T-helper 2 cell treated with Interferon-gamma antibody and Interleukin-4, amounts not matched to agents 100 ng/mL and 5 ng/mL, for 36 hours (primary cell): ENCODE measurements at regions not wholly inside any gene's neighbourhood (a gene's known extent, or its start where the extent isn't known, plus 50 kb on each side); places are given as distances from the start of the nearest gene placed in this dataset.

Experiments
- intact Hi-C: fragments of 100-400 bp; cut with micrococcal nuclease; formaldehyde crosslinking; loops from one replicate; pipeline ENCODE4 v1.15.1; 2023

- intact Hi-C loops = loop anchor here (1.0 to 5.0 kb wide), 3 partner anchors 8 to 41 kb away; no protein-coding TSS in a partner anchor
Observed at GRCh38 chr3:27861046-27862036, 139.2 kb upstream of the EOMES start.

DNA sequence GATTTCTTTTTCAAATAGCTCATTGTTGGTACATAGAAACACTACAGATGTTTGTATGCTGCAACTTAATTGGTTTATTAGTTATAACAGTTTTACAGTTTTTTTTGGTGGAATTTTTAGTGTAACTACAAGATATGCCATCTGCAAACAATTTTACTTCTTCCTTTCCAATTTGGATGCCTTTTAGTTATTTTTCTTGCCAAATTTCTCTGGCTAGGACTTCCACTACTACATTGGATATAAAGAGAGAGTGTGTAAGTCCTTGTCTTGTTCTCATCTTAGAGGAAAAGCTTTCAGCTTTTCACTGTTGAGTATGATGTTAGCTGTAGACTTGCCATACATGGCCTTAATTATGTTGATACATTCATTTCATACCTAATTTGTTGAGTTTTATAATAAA lies 143.6 kb upstream of the EOMES start:
- intact Hi-C loops = no loop called here

GRCh38 chr3:27869152-27869551 lies 147.0 kb upstream of the EOMES start:
- intact Hi-C loops = loop anchor here (1.0 kb wide), 1 partner anchor 8 kb away; no protein-coding TSS in a partner anchor

DNA sequence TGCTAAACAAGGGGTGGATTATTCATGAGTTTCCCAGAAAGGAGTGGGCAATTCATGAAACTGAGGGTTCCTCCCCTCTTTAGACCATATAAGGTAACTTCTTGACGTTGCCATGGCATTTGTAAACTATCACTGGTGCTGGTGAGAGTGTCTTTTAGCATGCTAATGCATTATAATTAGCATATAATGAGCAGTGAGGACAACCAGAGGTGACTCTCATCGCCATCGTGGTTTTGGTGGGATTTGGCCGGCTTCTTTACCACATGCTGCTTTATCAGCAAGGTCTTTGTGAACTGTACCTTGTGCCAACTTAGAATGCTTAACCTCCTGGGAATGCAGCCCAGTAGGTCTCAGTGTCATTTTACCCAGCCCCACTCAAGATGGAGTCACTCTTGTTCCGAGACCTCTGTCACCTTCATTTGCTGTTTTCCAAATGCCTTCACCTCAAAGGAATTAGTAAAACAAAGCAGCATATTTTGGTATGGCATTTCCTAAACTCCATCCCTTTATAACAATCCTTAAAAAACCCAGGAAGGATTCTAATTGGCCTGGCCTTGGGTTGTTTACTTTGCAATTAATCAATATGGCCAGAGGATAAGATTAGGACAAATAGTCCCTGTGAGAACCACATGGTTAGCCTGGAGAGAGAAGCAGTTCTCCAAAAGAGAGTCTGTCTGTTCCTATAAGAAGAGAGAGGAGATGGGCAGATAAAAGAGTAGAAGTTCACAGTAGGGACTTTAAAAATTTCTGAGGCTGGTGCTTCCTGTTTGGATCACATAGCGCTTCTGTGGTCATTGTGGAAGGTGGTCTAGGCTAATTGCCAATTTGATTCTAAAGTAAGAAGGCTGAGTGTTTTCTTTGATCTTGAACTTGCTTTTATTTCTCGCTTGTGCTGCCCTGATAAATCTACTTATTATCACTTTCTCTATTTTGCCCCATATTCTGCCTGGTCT lies 155.2 kb upstream of the EOMES start:
- intact Hi-C loops = no loop called here

DNA sequence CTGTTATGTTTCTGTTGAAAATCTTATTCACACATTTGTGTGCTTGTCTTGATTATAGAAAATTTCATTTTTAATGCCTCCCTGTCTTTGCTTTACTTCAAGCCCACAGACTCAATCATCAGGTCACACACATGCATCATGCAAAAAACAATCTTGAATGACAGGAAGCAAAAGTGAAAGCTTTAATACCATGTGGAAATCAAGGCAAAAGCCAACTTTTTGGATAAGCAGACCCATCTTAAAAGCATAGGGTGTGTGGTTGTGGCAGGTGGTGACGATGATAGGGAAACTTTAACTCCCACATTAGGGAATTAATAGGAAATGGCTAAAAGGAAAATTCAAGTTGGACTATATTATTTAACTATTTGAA lies 155.9 kb upstream of the EOMES start:
- intact Hi-C loops = no loop called here

DNA sequence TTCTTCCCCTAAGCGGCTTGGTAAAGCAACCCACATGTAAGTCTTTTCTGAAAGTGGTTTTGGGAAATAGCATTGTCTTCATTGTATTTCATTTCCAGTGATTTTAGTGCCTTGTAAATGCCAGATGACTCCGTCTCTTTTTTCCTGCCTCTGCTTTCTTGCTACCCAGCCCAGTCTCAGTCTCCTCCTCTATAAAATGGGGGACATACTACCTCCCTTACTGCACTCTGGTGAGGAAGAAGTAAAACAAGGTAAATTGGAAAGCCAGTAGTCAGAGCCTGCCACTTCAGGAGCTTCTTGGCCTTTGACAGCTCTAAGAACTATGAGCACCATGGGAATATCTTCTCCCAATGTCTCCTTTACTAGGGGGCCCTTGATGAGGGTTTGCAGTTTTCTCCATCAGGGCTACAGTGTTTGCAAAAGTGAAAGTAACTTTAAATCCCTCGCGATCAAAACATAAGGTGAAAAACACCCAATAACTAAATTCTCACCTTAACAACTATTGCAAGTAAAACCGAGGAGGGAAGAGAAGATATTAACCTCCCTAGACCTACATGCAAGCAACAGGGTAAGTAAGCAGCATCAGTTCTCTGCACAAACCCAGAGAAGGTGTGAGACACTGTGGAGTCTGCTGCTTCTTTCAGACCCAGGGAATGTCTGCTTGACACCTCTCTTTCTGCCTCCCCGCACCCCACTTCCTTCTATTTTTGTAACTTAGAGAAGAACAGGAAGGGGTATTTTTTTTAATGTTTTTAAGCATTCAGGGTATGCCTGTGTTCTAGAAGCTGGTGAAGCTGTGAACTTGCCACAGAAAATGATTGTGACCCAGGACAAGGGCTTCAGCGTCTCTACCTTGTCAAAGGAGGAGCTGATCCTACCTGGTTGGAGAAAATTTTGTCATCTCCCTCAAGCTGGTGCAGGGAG lies 159.1 kb upstream of the EOMES start:
- intact Hi-C loops = loop anchor here (1.0 to 5.0 kb wide), 2 partner anchors 20 to 159 kb away; partner anchors contain the start of gene EOMES

DNA sequence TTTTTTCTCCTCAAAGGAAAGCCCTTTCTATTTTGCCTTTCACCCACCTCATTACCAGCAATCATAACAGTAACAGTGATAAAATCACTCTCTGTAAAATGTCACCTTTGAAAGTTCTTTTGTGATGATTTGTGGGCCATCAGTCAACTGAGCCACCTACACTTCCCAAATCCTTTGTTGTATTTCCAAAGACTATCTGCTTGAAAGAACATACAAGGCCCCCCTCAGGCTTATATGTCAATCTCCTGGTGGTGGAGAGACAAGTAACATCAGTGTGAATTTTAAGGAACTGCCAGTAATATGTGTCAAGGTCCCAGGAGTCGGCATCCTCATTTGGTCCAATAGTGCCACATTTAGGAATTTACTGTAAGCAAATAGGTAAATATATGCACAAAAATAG lies 161.1 kb upstream of the EOMES start:
- intact Hi-C loops = loop anchor here (5.0 kb wide), 1 partner anchor 161 kb away; the partner anchor contains the start of gene EOMES

GRCh38 chr3:27885641-27886040 lies 163.5 kb upstream of the EOMES start:
- intact Hi-C loops = no loop called here

- intact Hi-C loops = no loop called here
Observed at GRCh38 chr3:27888562-27888961, 166.4 kb upstream of the EOMES start.

- intact Hi-C loops = no loop called here
Observed at GRCh38 chr3:27889745-27890144, 167.6 kb upstream of the EOMES start.

- intact Hi-C loops = loop anchor here (5.0 to 10.0 kb wide), 2 partner anchors 38 to 424 kb away; no protein-coding TSS in a partner anchor
Observed at GRCh38 chr3:27900316-27900715, 178.2 kb upstream of the EOMES start.

DNA sequence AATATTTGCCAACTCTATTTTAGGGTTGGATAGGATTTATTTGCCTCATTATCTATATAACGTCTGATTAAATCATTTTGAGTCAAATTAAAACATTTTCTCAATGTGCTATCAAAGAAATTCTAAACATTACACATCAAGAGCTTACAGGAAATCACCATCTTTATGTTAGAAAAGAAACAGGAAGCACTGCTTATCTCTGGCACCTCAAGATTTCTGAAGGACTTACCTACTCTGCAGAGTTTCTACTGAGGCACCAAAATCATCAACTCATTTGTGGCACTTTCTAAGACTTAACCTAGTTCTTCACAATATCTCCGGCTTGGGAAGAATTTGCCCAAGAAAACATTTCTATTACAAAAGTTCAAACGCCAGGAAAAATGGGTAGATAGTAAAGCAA lies 181.3 kb upstream of the EOMES start:
- intact Hi-C loops = loop anchor here (5.0 to 10.0 kb wide), 2 partner anchors 41 to 421 kb away; no protein-coding TSS in a partner anchor

GRCh38 chr3:27905625-27906024 lies 183.5 kb upstream of the EOMES start:
- intact Hi-C loops = loop anchor here (10.0 kb wide), 1 partner anchor 419 kb away; no protein-coding TSS in a partner anchor

GRCh38 chr3:27907148-27907547 lies 185.0 kb upstream of the EOMES start:
- intact Hi-C loops = loop anchor here (10.0 kb wide), 1 partner anchor 418 kb away; no protein-coding TSS in a partner anchor

GRCh38 chr3:27907929-27908328 lies 185.8 kb upstream of the EOMES start:
- intact Hi-C loops = loop anchor here (10.0 kb wide), 1 partner anchor 417 kb away; no protein-coding TSS in a partner anchor

GRCh38 chr3:27910456-27910855 lies 188.3 kb upstream of the EOMES start:
- intact Hi-C loops = no loop called here

GRCh38 chr3:27914199-27914598 lies 192.1 kb upstream of the EOMES start:
- intact Hi-C loops = no loop called here

GRCh38 chr3:27923349-27924068 lies 201.4 kb upstream of the EOMES start:
- intact Hi-C loops = no loop called here

- intact Hi-C loops = no loop called here
Observed at GRCh38 chr3:27927882-27928281, 205.8 kb upstream of the EOMES start.
